Fibroblast of lung (primary cell): ENCODE measurements at regions not wholly inside any gene's neighbourhood (a gene's known extent, or its start where the extent isn't known, plus 50 kb on each side); places are given as distances from the start of the nearest gene placed in this dataset.

Experiments used
- EZH2 ChIP-seq: IDR thresholded peaks from 2 replicates; pipeline ENCODE4 v1.5.1; 2012; ENCODE audit warnings: low read length, control low read depth, mild to moderate bottlenecking; ENCODE audit errors: missing control alignments
- TF ChIP-seq, protein P1 (sequence below), 2 donors: IDR thresholded peaks in 1 of 2; conservative IDR thresholded peaks in 1 of 2; 1 replicate in 1 of 2; 2 replicates in 1 of 2; pipeline ENCODE4 v1.5.1; 2011 to 2012; ENCODE audit warnings: low read length in 2 of 2, control low read depth in 1 of 2, inconsistent platforms in 1 of 2, low read depth in 1 of 2, mild to moderate bottlenecking in 1 of 2

DNA sequence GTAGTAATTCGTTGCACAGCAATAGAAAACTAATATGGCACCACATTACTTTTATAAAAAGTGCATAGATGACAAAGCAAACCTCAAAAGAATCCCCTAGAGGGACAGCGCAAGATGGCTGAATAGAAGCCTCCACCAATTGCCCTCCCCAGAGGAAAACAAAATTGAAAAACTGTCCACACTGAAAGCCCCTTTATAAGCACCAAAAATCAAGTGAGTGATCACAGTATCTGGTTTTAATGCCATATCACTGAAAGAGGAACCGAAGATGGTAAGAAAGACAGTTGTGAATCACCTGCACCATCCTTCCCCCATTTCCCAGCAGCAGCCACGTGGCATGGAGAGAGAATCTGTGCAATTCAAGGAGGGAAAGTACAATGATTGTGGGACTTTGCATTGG lies 522.2 kb downstream of the GLUD2 start:
- TF ChIP-seq, protein P1, sequence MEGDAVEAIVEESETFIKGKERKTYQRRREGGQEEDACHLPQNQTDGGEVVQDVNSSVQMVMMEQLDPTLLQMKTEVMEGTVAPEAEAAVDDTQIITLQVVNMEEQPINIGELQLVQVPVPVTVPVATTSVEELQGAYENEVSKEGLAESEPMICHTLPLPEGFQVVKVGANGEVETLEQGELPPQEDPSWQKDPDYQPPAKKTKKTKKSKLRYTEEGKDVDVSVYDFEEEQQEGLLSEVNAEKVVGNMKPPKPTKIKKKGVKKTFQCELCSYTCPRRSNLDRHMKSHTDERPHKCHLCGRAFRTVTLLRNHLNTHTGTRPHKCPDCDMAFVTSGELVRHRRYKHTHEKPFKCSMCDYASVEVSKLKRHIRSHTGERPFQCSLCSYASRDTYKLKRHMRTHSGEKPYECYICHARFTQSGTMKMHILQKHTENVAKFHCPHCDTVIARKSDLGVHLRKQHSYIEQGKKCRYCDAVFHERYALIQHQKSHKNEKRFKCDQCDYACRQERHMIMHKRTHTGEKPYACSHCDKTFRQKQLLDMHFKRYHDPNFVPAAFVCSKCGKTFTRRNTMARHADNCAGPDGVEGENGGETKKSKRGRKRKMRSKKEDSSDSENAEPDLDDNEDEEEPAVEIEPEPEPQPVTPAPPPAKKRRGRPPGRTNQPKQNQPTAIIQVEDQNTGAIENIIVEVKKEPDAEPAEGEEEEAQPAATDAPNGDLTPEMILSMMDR (conservative IDR thresholded peaks at IDR 0.05 in 1 of 2, IDR thresholded peaks at IDR 0.05 in 1 of 2; ENCODE audit: low read depth in 1 of 2, low read length in 2 of 2) = no peak
- TF ChIP-seq EZH2 = no peak
